GM06990 (cell line): ENCODE measurements at regions not wholly inside any gene's neighbourhood (a gene's known extent, or its start where the extent isn't known, plus 50 kb on each side); places are given as distances from the start of the nearest gene placed in this dataset.
"Not testable (repeated sequence)": the region's sequence is repeated elsewhere in the genome, so short reads cannot be mapped to it uniquely, and the experiment has no call there.

Experiments used
- DNase-seq: peaks from one replicate; pipeline ENCODE4 v3.0.0-alpha.2; 2011; ENCODE audit not compliant: insufficient read length; ENCODE audit errors: extremely low read depth
- H3K27me3 ChIP-seq: replicated peaks from 2 replicates; pipeline ENCODE4 v1.6.0; 2011; ENCODE audit warnings: low read length; ENCODE audit not compliant: control insufficient read depth, insufficient read depth
- H3K36me3 ChIP-seq: 2 replicates; pipeline ENCODE4 v1.5.1; 2011; ENCODE audit warnings: low read length; ENCODE audit not compliant: control insufficient read depth, insufficient read depth
- H3K4me3 ChIP-seq: replicated peaks from 2 replicates; pipeline ENCODE4 v1.5.1; 2011; ENCODE audit warnings: low read depth, mild to moderate bottlenecking, control low read depth, low read length
- CTCF ChIP-seq: IDR thresholded peaks from 2 replicates; pipeline ENCODE4 v1.5.1; 2011; ENCODE audit warnings: low read length, control low read depth, mild to moderate bottlenecking, inconsistent platforms; ENCODE audit not compliant: insufficient read depth, poor library complexity, severe bottlenecking

GRCh38 chr16:5922686-5923085 lies 825.1 kb upstream of the EEF2KMT start:
- Histone ChIP-seq H3K36me3 (no peaks in the 10 kb centered on the region), H3K27me3 (no peaks in the 10 kb centered on the region), H3K4me3 (no peak overlapping the region)
- DNase-seq, result no peak
- no peak for TF ChIP-seq CTCF

- Histone ChIP-seq H3K4me3 (no peak overlapping the region), H3K36me3 (no peaks in the 10 kb centered on the region), H3K27me3 (no peaks in the 10 kb centered on the region)
- DNase-seq, result no peak
- TF ChIP-seq CTCF, result no peak
Measured at GRCh38 chr16:5918567-5919130, 821.1 kb upstream of the EEF2KMT start.

- no peak for DNase-seq
- Histone ChIP-seq H3K27me3 (no peaks in the 10 kb centered on the region), H3K4me3 (no peak overlapping the region), H3K36me3 (no peaks in the 10 kb centered on the region)
- no peak for TF ChIP-seq CTCF
Measured at GRCh38 chr16:5917436-5918195, 820.0 kb upstream of the EEF2KMT start.

- no peak for DNase-seq
- H3K36me3 ChIP-seq, result no peaks in the 10 kb centered on the region
Measured at GRCh38 chr16:5916711-5917191, 819.2 kb upstream of the EEF2KMT start.

GRCh38 chr16:5911241-5911640 lies 813.6 kb upstream of the EEF2KMT start:
- DNase-seq, result no peak
- no peaks in the 10 kb centered on the region for H3K36me3 ChIP-seq
- H3K27me3 ChIP-seq, result no peaks in the 10 kb centered on the region
- TF ChIP-seq CTCF, result no peak
- no peak overlapping the region for H3K4me3 ChIP-seq

More at GRCh38 chr16:5916711-5917191, 819.2 kb upstream of the EEF2KMT start:
- no peak overlapping the region for H3K4me3 ChIP-seq
- H3K27me3 ChIP-seq, result no peaks in the 10 kb centered on the region
- no peak for TF ChIP-seq CTCF

- H3K4me3 ChIP-seq, H3K36me3 ChIP-seq, DNase-seq: not testable (repeated sequence)
Measured at GRCh38 chr16:5909556-5909955, 812.0 kb upstream of the EEF2KMT start.

More at GRCh38 chr16:5909556-5909955, 812.0 kb upstream of the EEF2KMT start:
- not testable (repeated sequence) for H3K27me3 ChIP-seq
